ENCODE measurements at regions not wholly inside any gene's neighbourhood (a gene's known extent, or its start where the extent isn't known, plus 50 kb on each side); places are given as distances from the start of the nearest gene placed in this dataset. TPM values are rescaled to one million over a fixed set of nuclear protein-coding genes. Genes with fewer than 3 reads are reported as not detected.

GRCh38 chr10:22770270-22770669 is 55.9 kb upstream of the PIP4K2A start:
- DNase-seq (ENCODE audit: low spot score) (no peak), ATAC-seq (ENCODE audit: low FRiP score) (no peak)
- TF ChIP-seq CTCF (IDR thresholded peaks at IDR 0.05): no peak

GRCh38 chr10:22767859-22768258 is 53.5 kb upstream of the PIP4K2A start:
- TF ChIP-seq CTCF (IDR thresholded peaks at IDR 0.05): no peak
- no peak for DNase-seq (ENCODE audit: low spot score)
- no peak for ATAC-seq (ENCODE audit: low FRiP score)

- ATAC-seq (ENCODE audit: low FRiP score) (no peak), DNase-seq (ENCODE audit: low spot score) (no peak)
- no peak for TF ChIP-seq CTCF (IDR thresholded peaks at IDR 0.05)
Observed at GRCh38 chr10:22766693-22767092, 52.3 kb upstream of the PIP4K2A start.

GRCh38 chr10:22765660-22766547 is 51.5 kb upstream of the PIP4K2A start:
- no peak for DNase-seq (ENCODE audit: low spot score)
- no peak for ATAC-seq (ENCODE audit: low FRiP score)
- no peak for TF ChIP-seq CTCF (IDR thresholded peaks at IDR 0.05)

GRCh38 chr10:22764639-22765038 is 50.3 kb upstream of the PIP4K2A start:
- no peak for TF ChIP-seq CTCF (IDR thresholded peaks at IDR 0.05)
- no peak for DNase-seq (ENCODE audit: low spot score)
- no peak for ATAC-seq (ENCODE audit: low FRiP score)

Small RNA genes in the stretch of these regions (small RNA-seq; reads per million reads assigned to genes)
- gene RNU6-413P: not detected
